H1 (cell line): ENCODE measurements at regions not wholly inside any gene's neighbourhood (a gene's known extent, or its start where the extent isn't known, plus 50 kb on each side); places are given as distances from the start of the nearest gene placed in this dataset.

Experiments used
- CTCF ChIA-PET: fragments of 300-600 bp; sonication (Branson Sonifier 250); formaldehyde crosslinking; loops from one replicate; lab custom pipeline; 2021; ENCODE audit not compliant: partially characterized antibody; lab: Charles Lee
- POLR2A ChIA-PET: fragments of 300-600 bp; sonication (Branson Sonifier 250); formaldehyde crosslinking; loops from one replicate; lab custom pipeline; 2021; ENCODE audit warnings: inconsistent platforms; ENCODE audit not compliant: partially characterized antibody; lab: Charles Lee
- DNase-seq, 2 experiments: peaks; one replicate each; pipeline versions ENCODE4 v3.0.0 to v3.0.0-alpha.2; 2010 to 2022; ENCODE audit warnings: low spot score in 2 of 2, low read depth in 1 of 2, mixed read lengths in 1 of 2
- FAIRE-seq: peaks from 2 replicates; lab custom pipeline; 2011; peaks lifted over from hg19 to GRCh38; lab: Jason Lieb, UNC
- H2AFZ ChIP-seq: 2 replicates; pipeline ENCODE4 v1.8.1; 2012; ENCODE audit warnings: low read length, inconsistent platforms
- H2AK5ac ChIP-seq: 2 replicates; pipeline ENCODE4 v1.6.1; 2013; ENCODE audit warnings: low read depth, low read length
- H2BK120ac ChIP-seq: replicated peaks from 2 replicates; pipeline ENCODE3; 2013; ENCODE audit warnings: low read depth, low read length, inconsistent platforms
- H2BK12ac ChIP-seq: 2 replicates; pipeline ENCODE4 v1.6.1; 2013; ENCODE audit warnings: low read depth, low read length
- H2BK15ac ChIP-seq: 2 replicates; pipeline ENCODE4 v1.6.1; 2013; ENCODE audit warnings: low read length
- H2BK20ac ChIP-seq: 2 replicates; pipeline ENCODE4 v1.6.1; 2013; ENCODE audit warnings: low read length
- H2BK5ac ChIP-seq: 2 replicates; pipeline ENCODE4 v1.6.1; 2013; ENCODE audit warnings: low read depth, low read length
- H3K14ac ChIP-seq: 2 replicates; pipeline ENCODE4 v1.6.1; 2013; ENCODE audit warnings: inconsistent platforms; ENCODE audit not compliant: insufficient read length
- H3K18ac ChIP-seq: 2 replicates; pipeline ENCODE4 v1.6.1; 2013; ENCODE audit warnings: low read length; ENCODE audit errors: extremely low read depth
- H3K23ac ChIP-seq: 2 replicates; pipeline ENCODE4 v1.6.1; 2013; ENCODE audit warnings: inconsistent platforms; ENCODE audit not compliant: insufficient read length
- H3K23me2 ChIP-seq: 2 replicates; pipeline ENCODE4 v1.6.1; 2013; ENCODE audit warnings: low read depth, low read length
- H3K27ac ChIP-seq: 2 replicates; pipeline ENCODE4 v1.6.1; 2011; ENCODE audit warnings: low read depth, low read length, inconsistent platforms
- H3K27me3 ChIP-seq, 4 experiments: replicated peaks in 1 of 4; 1 replicate in 1 of 4; 2 replicates in 3 of 4; pipeline versions ENCODE4 v1.6.1 to v1.8.1; 2011 to 2013; ENCODE audit warnings: low read length in 3 of 4, mild to moderate bottlenecking in 3 of 4, inconsistent platforms in 2 of 4, mixed read lengths in 2 of 4, moderate library complexity in 1 of 4; ENCODE audit not compliant: control insufficient read depth in 3 of 4, insufficient read depth in 3 of 4; ENCODE audit errors: extremely low read depth in 1 of 4
- H3K36me3 ChIP-seq, 4 experiments: 2 replicates each; pipeline versions ENCODE4 v1.6.1 to v1.8.1; 2011 to 2013; ENCODE audit warnings: mild to moderate bottlenecking in 4 of 4, low read length in 3 of 4, moderate library complexity in 2 of 4, control low read depth in 1 of 4, inconsistent platforms in 1 of 4; ENCODE audit not compliant: insufficient read depth in 4 of 4, control insufficient read depth in 2 of 4
- H3K4ac ChIP-seq: replicated peaks from 2 replicates; pipeline ENCODE3; 2013; ENCODE audit warnings: low read length, low read depth, mixed read lengths, inconsistent platforms; ENCODE audit not compliant: insufficient read length
- H3K4me1 ChIP-seq, 4 experiments: replicated peaks in 1 of 4; 1 replicate in 1 of 4; 2 replicates in 3 of 4; pipeline versions ENCODE4 v1.6.1 to v1.8.1; 2011 to 2013; ENCODE audit warnings: low read length in 3 of 4, inconsistent platforms in 2 of 4, mixed read lengths in 1 of 4; ENCODE audit not compliant: insufficient read depth in 4 of 4, control insufficient read depth in 3 of 4
- H3K4me2 ChIP-seq, 2 experiments: 2 replicates each; pipeline versions ENCODE4 v1.6.1 to v1.8.1; 2011 to 2013; ENCODE audit warnings: low read depth in 2 of 2, low read length in 2 of 2, control low read depth in 1 of 2, inconsistent platforms in 1 of 2, mild to moderate bottlenecking in 1 of 2; ENCODE audit not compliant: insufficient read depth in 1 of 2
- H3K4me3 ChIP-seq, 4 experiments: fragments of 200-600, 300-600 bp in 1 of 4; sonication (generic), shearing (Covaris generic), sonication (Bioruptor Twin) in 1 of 4; 2 replicates each; pipeline versions ENCODE4 v1.5.1 to v1.8.1; 2011 to 2016; ENCODE audit warnings: low read length in 4 of 4, low read depth in 3 of 4, control low read depth in 2 of 4, inconsistent platforms in 2 of 4, mild to moderate bottlenecking in 2 of 4, mixed read lengths in 1 of 4, moderate library complexity in 1 of 4; ENCODE audit not compliant: insufficient read depth in 2 of 4; ENCODE audit errors: extremely low read depth in 1 of 4
- H3K56ac ChIP-seq: replicated peaks from 2 replicates; pipeline ENCODE3; 2013; ENCODE audit warnings: low read depth, mild to moderate bottlenecking, mixed read lengths, low read length, inconsistent platforms; ENCODE audit not compliant: insufficient read length
- H3K79me1 ChIP-seq: 2 replicates; pipeline ENCODE4 v1.6.1; 2013; ENCODE audit warnings: low read depth, low read length, control low read depth
- H3K79me2 ChIP-seq, 2 experiments: 2 replicates each; pipeline versions ENCODE4 v1.6.1 to v1.8.1; 2012 to 2013; ENCODE audit warnings: low read length in 2 of 2, mild to moderate bottlenecking in 2 of 2, inconsistent platforms in 1 of 2; ENCODE audit not compliant: insufficient read depth in 2 of 2, control insufficient read depth in 1 of 2
- H3K9ac ChIP-seq, 4 experiments: replicated peaks in 1 of 4; 1 replicate in 1 of 4; 2 replicates in 3 of 4; pipeline versions ENCODE4 v1.6.1 to v1.8.1; 2011 to 2013; ENCODE audit warnings: low read depth in 3 of 4, low read length in 3 of 4, control low read depth in 2 of 4, mild to moderate bottlenecking in 2 of 4, moderate library complexity in 2 of 4, inconsistent platforms in 1 of 4; ENCODE audit errors: extremely low read depth in 1 of 4
- H3K9me3 ChIP-seq, 2 experiments: 2 replicates each; pipeline versions ENCODE4 v1.6.1 to v1.8.1; 2012 to 2013; ENCODE audit warnings: mild to moderate bottlenecking in 2 of 2, moderate library complexity in 2 of 2, control low read depth in 1 of 2, inconsistent platforms in 1 of 2, low read depth in 1 of 2, low read length in 1 of 2, mixed read lengths in 1 of 2; ENCODE audit not compliant: insufficient read depth in 2 of 2
- H4K20me1 ChIP-seq, 2 experiments: replicated peaks in 1 of 2; 2 replicates each; pipeline versions ENCODE3 to v1.8.1; 2011 to 2013; ENCODE audit warnings: inconsistent platforms in 2 of 2, low read length in 2 of 2, mild to moderate bottlenecking in 1 of 2; ENCODE audit not compliant: insufficient read depth in 2 of 2, control insufficient read depth in 1 of 2
- H4K5ac ChIP-seq: 2 replicates; pipeline ENCODE4 v1.6.1; 2013; ENCODE audit warnings: low read length, low read depth, mixed read lengths, inconsistent platforms; ENCODE audit not compliant: insufficient read length
- H4K8ac ChIP-seq: 2 replicates; pipeline ENCODE4 v1.8.0; 2013; ENCODE audit warnings: mild to moderate bottlenecking, moderate library complexity, low read length, inconsistent platforms; ENCODE audit not compliant: insufficient read depth; ENCODE audit errors: extremely low read depth
- H4K91ac ChIP-seq: replicated peaks from 2 replicates; pipeline ENCODE3; 2013; ENCODE audit warnings: low read length, mixed read lengths, inconsistent platforms; ENCODE audit not compliant: insufficient read length
- ASH2L ChIP-seq: fragments of 200-600, 300-600 bp; sonication (generic); IDR thresholded peaks from one replicate; pipeline ENCODE4 v1.7.1; 2017; ENCODE audit warnings: low read length
- CBX5 ChIP-seq: fragments of 300-800, 300-1000 bp; sonication (generic); IDR thresholded peaks from 2 replicates; pipeline ENCODE4 v1.7.1; 2016; ENCODE audit warnings: antibody characterized with exemption, low read length, low read depth
- CHD1 ChIP-seq: IDR thresholded peaks from 2 replicates; pipeline ENCODE4 v1.6.1; 2012; ENCODE audit warnings: low read depth, low read length, improper control_type of control experiment
- MAX ChIP-seq: IDR thresholded peaks from 2 replicates; pipeline ENCODE4 v1.6.1; 2012; ENCODE audit warnings: inconsistent platforms
- RFX5 ChIP-seq: IDR thresholded peaks from 2 replicates; pipeline ENCODE4 v1.6.1; 2011; ENCODE audit warnings: low read depth, low read length, improper control_type of control experiment, borderline replicate concordance
- RNF2 ChIP-seq: fragments of 200-900, 300-1000 bp; sonication (generic); IDR thresholded peaks from 2 replicates; pipeline ENCODE4 v1.7.1; 2016; ENCODE audit warnings: borderline replicate concordance, low read depth, mild to moderate bottlenecking, antibody characterized with exemption, low read length; ENCODE audit not compliant: poor library complexity, severe bottlenecking; ENCODE audit errors: missing control alignments
- WGBS, 2 experiments: shearing (Covaris generic) in 1 of 2; methylation state at CpG; one replicate each; pipeline versions ENCODE4 v1.1.6 to v1.1.7; 2013 to 2015; ENCODE audit warnings: low lambda C conversion rate in 2 of 2, mixed read lengths in 2 of 2, inconsistent platforms in 1 of 2, low coverage in 1 of 2, missing lambda C conversion rate in 1 of 2; ENCODE audit not compliant: insufficient replicate concordance in 2 of 2, insufficient coverage in 1 of 2, insufficient read length in 1 of 2; ENCODE audit errors: extremely low coverage in 1 of 2, missing lambda C conversion rate in 1 of 2; 5-methylcytosine and 5-hydroxymethylcytosine counted together

GRCh38 chr5:153902016-153902415 lies 136.7 kb downstream of the FAM114A2 start:
- POLR2A ChIA-PET = no interaction called here
- no peak overlapping the region for H4K5ac ChIP-seq
- H2BK12ac ChIP-seq = no peak overlapping the region
- H3K18ac ChIP-seq = no peak overlapping the region
- DNase-seq (no peak), FAIRE-seq (no peak)
- no peaks in the 10 kb centered on the region for H4K20me1 ChIP-seq
- H4K8ac ChIP-seq = no peak overlapping the region
- H3K27ac ChIP-seq = no peak overlapping the region
- no peaks in the 10 kb centered on the region for H3K36me3 ChIP-seq
- WGBS, 2 experiments = 88% methylated on average over 1 of the region's 1 CpG; no CpG with 5 or more reads in 1 of the 2 experiments
- CTCF ChIA-PET = interaction anchor here (0.9 to 1.1 kb wide), 6 partner anchors 9 to 453 kb away, joined by 3 to 4 read pairs (median 4); no protein-coding TSS in a partner anchor
- no peak overlapping the region for H3K9ac ChIP-seq
- no peak overlapping the region for H4K91ac ChIP-seq
- no peaks in the 10 kb centered on the region for H3K9me3 ChIP-seq
- H3K79me1 ChIP-seq = no peaks in the 10 kb centered on the region
- no peak overlapping the region for H2BK20ac ChIP-seq
- no peak overlapping the region for H2BK15ac ChIP-seq
- no peak overlapping the region for H3K23ac ChIP-seq
- no peaks in the 10 kb centered on the region for H3K79me2 ChIP-seq
- H2AFZ ChIP-seq = no peak overlapping the region
- no peak overlapping the region for H2BK120ac ChIP-seq
- H3K4me1 ChIP-seq = no peaks in the 10 kb centered on the region
- H2BK5ac ChIP-seq = no peak overlapping the region
- H2AK5ac ChIP-seq = no peak overlapping the region
- H3K14ac ChIP-seq = no peak overlapping the region
- H3K23me2 ChIP-seq = no peaks in the 10 kb centered on the region
- H3K4ac ChIP-seq = no peak overlapping the region
- H3K4me2 ChIP-seq = no peak overlapping the region
- no peak overlapping the region for H3K4me3 ChIP-seq
- no peak overlapping the region for H3K56ac ChIP-seq
- no peak for TF ChIP-seq MAX
- TF ChIP-seq CBX5 = no peak
- TF ChIP-seq CHD1 = no peak
- TF ChIP-seq RNF2 = no peak
- no peak for TF ChIP-seq ASH2L
- TF ChIP-seq RFX5 = no peak
- H3K27me3 ChIP-seq = no peaks in the 10 kb centered on the region
